ENCODE measurements at regions not wholly inside any gene's neighbourhood (a gene's known extent, or its start where the extent isn't known, plus 50 kb on each side); places are given as distances from the start of the nearest gene placed in this dataset.

DNA sequence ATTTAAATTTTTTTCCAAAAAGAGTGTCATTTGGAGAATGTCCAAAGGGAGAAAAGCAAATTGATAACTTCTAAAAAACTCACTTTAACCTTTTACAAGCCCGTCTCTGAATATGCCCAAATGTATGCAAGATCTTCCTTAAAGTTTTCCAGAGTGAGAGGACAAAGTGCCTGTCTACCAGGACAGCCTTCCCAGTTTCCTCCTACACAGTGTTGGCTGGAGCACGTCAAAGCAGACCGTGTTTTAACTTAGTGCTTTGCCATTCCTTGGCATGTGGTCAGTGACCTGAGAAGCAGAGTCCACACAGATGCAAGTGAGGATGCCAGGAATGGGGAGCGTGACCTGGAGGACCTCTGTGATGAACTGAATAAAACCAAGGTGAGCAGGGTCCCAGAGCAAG is 245.7 kb downstream of the FAM43A start:
- TF ChIP-seq GATA3 (IDR thresholded peaks at IDR 0.05; ENCODE audit: low read depth, low read length), result no peak
- TF ChIP-seq GATA2 (IDR thresholded peaks at IDR 0.05; ENCODE audit: low read depth, low read length), result no peak

- TF ChIP-seq GATA2 (IDR thresholded peaks at IDR 0.05; ENCODE audit: low read depth, low read length) (no peak), GATA3 (IDR thresholded peaks at IDR 0.05; ENCODE audit: low read depth, low read length) (no peak)
These were observed 246.2 kb downstream of the FAM43A start for GRCh38 chr3:194931865-194932264.

DNA sequence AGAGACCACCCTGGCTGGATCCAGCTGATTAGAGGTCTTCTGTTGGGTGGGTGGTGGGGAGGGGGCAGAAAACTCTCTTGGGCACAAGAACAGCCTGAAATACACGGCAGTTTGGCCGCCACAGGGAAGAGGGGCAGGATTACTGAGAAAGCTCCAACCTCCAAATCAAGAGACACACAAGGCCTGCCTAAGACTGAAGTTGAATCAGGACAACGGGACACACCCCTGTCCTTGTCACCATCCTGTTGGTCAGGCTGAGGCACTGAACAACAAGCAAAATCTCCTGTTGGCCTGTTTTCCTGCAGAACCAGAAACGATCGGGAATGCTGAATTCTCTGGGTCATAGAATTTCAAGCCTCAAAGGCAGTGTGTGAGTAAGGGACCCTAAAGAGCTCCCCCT is 247.8 kb downstream of the FAM43A start:
- no peak for TF ChIP-seq GATA3 (IDR thresholded peaks at IDR 0.05; ENCODE audit: low read depth, low read length)
- TF ChIP-seq GATA2 (IDR thresholded peaks at IDR 0.05; ENCODE audit: low read depth, low read length), result no peak

- TF ChIP-seq GATA2 (IDR thresholded peaks at IDR 0.05; ENCODE audit: low read depth, low read length), result no peak
- no peak for TF ChIP-seq GATA3 (IDR thresholded peaks at IDR 0.05; ENCODE audit: low read depth, low read length)
These were observed 249.4 kb downstream of the FAM43A start for GRCh38 chr3:194935061-194935460.

DNA sequence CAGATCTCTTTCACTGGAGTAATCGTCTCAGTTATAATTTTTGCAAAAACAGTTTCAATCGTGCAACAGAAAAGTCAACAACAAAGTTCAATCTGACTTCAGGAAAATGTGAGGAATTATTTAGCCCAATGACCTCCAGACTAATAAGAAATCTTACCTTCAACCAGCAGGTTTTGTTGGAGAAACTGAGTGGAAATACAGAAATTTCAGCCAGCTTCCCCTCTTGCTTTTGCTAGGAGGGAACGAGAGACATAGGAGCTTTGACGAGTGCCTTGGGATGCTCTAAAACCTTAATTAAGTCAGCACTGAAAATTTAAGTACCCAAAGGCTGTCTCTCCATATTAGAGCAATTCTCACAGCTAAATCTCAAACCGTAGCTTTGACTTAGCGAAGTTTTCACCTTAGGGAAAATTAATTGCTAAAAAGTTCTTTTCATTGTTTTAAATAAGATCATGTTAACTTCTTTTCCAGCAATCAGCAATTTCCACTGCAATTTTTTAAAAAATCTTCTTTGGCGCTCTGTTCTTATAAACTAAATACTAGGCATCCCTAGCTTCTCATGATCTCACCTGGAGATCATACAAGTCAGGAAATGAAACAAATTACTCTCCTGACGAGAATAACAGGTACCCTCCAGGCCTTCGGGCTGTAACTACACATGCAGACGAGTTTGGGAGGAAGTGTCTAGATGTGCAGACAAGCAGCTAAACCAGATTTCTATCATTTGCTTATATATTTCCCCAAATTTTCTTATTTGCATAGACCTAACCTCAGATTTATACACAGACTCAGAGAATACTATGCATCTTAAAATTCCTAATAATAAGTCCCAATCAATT is 250.2 kb downstream of the FAM43A start:
- TF ChIP-seq GATA3 (IDR thresholded peaks at IDR 0.05; ENCODE audit: low read depth, low read length) (no peak), GATA2 (IDR thresholded peaks at IDR 0.05; ENCODE audit: low read depth, low read length) (no peak)

DNA sequence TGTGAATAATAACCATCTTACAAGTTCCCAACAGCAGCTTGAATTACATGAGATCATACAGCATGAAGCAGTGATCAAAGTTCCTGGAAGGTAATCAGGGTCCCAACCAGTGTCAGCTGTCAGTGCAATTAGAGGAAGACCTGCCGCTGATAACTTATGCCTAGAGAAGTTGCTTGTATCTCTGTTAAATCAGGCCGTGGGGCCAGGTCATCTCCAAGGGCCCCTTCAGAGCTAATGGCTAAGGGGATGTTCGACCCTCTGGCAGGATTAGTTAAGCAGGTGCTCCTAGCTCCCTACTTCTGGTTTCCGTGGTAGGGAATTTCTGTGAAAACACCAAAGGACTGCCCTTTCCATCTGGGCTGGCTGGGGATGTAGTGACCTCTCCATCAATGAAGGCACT is 251.0 kb downstream of the FAM43A start:
- no peak for TF ChIP-seq GATA2 (IDR thresholded peaks at IDR 0.05; ENCODE audit: low read depth, low read length)
- no peak for TF ChIP-seq GATA3 (IDR thresholded peaks at IDR 0.05; ENCODE audit: low read depth, low read length)

- TF ChIP-seq GATA2 (IDR thresholded peaks at IDR 0.05; ENCODE audit: low read depth, low read length), result no peak
- no peak for TF ChIP-seq GATA3 (IDR thresholded peaks at IDR 0.05; ENCODE audit: low read depth, low read length)
These were observed 251.5 kb downstream of the FAM43A start for GRCh38 chr3:194937144-194937543.

GRCh38 chr3:194937882-194938321 is 252.2 kb downstream of the FAM43A start:
- TF ChIP-seq GATA3 (IDR thresholded peaks at IDR 0.05; ENCODE audit: low read depth, low read length), result no peak
- no peak for TF ChIP-seq GATA2 (IDR thresholded peaks at IDR 0.05; ENCODE audit: low read depth, low read length)

DNA sequence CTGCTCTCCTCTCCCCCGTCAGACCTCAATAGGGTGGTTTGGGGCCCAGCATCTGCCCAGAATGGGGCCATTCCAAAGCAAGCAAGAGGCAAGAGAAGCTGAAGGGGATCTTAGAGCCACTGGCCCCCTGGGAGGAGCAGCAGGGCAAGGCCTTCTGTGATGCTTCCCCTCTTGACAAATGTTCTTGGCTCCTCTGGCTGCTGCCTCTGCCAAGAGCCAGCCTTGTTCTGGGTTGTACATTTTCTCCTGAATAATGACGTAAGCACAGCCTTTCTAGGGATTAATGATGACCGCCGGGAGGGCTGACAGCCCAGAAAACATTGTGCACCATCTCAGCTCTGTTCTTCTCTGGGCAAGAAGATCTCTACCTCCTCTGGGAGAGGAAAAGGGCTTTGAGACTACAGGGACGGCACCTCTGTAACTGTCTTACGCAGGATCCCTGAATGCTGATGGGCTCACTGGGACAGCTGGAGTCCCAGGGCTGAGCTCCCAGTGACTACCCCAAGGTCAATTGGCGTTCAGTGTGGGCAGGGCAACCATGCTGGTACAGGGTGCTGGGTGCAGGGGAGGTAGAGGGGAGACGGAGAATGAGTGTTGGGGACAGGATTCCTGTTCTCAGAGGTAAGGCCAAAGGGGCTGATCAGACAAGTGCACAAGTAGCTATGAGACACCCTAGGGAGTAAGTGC is 253.3 kb downstream of the FAM43A start:
- TF ChIP-seq GATA2 (IDR thresholded peaks at IDR 0.05; ENCODE audit: low read depth, low read length), result no peak
- no peak for TF ChIP-seq GATA3 (IDR thresholded peaks at IDR 0.05; ENCODE audit: low read depth, low read length)

GRCh38 chr3:194939532-194939909 is 253.8 kb downstream of the FAM43A start:
- no peak for TF ChIP-seq GATA3 (IDR thresholded peaks at IDR 0.05; ENCODE audit: low read depth, low read length)
- TF ChIP-seq GATA2 (IDR thresholded peaks at IDR 0.05; ENCODE audit: low read depth, low read length), result no peak

GRCh38 chr3:194939949-194940770 is 254.5 kb downstream of the FAM43A start:
- TF ChIP-seq GATA3 (IDR thresholded peaks at IDR 0.05; ENCODE audit: low read depth, low read length) (no peak), GATA2 (IDR thresholded peaks at IDR 0.05; ENCODE audit: low read depth, low read length) (no peak)

DNA sequence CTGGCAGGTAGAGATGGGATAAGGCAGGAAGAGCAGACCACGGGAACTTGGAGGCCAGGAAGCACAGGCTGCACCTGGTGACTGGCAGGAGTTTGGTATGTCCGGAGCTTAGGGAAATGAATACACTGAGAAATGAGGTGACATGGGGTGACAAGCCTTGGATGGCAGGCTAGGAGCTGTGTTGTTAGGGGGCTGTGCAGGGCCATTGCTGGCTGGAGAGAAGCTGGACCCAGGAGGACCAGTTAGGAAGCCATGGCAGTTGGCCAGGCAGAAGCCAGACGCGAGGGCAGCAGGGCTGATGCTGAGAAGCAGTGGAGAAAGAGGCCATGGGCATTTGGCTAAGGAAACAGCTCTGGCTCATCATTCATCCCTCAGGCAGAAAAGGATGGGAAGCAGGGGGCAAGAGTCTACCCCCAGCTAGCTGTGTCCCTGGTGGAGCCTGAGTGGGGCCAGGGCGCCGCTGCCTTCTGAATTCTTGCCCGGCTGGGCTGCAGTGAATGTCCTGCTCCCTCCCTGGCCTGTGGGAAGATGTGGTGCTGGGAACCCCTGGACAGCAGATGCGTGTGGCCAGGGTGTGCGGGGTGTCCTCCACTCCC is 255.8 kb downstream of the FAM43A start:
- TF ChIP-seq GATA2 (IDR thresholded peaks at IDR 0.05; ENCODE audit: low read depth, low read length), result no peak
- TF ChIP-seq GATA3 (IDR thresholded peaks at IDR 0.05; ENCODE audit: low read depth, low read length), result no peak

DNA sequence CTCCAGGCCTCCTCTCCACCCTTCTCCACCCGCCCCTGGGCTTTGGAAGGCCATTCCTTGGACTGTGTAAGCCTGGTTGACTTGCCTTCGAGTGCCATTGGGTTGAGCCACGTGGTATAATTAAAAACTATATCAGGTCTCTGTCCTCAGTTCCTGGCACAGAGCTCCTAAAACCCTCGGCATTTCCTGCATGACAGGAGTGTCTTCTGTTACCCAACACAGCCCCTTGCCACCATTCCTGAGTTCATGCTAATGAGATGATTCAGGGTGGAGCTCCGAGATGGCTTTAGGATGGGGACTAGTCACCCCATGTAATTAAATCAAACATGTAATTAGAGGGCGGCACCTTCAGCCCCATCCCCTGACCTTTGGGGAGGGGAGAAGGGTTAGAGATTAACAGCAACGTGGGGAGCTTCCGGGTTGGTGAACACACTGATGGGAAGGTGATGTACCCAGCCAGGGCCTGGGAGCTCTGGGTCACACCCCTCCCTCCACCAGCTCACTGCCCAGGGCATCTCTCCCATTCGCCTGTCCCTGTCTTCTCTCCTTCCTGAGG is 256.4 kb downstream of the FAM43A start:
- TF ChIP-seq GATA2 (IDR thresholded peaks at IDR 0.05; ENCODE audit: low read depth, low read length), result no peak
- no peak for TF ChIP-seq GATA3 (IDR thresholded peaks at IDR 0.05; ENCODE audit: low read depth, low read length)

All from SH-SY5Y (cell line).